ENCODE measurements at regions not wholly inside any gene's neighbourhood (a gene's known extent, or its start where the extent isn't known, plus 50 kb on each side); places are given as distances from the start of the nearest gene placed in this dataset.
A peak's percentile ranks its signal among the peaks of the same experiment; 100 is the strongest.

- intact Hi-C loops (cut with DNase I) = no loop called here
- 77 to 79% (median 77%) methylated on average over 8 of the region's 8 CpGs for WGBS, 3 donors
Measured at GRCh38 chr10:131571865-131572264, 260.3 kb upstream of the TCERG1L start.

DNA sequence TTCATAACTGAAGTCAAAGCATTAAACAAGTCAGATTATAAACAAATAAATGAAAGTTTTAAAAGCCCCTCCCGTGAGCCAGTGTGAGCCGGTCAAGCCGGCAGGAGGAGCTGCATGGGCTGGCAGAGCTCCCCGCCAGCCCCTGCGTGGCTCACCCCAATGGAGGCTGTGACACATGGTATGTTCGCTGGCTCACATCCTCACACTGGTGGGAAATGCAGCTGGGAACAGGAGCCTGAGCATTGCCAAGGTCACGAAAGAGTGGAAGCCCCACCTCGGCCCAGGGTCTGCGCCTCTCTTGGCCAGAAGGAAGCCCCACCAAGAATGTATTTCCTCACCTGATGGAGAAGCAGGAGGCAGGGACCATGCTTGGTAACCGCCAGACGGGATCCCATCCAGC, 261.7 kb upstream of the TCERG1L start:
- WGBS, 3 donors = 57 to 80% (median 58%) methylated on average over 11 of the region's 11 CpGs
- TF ChIP-seq, protein P1, sequence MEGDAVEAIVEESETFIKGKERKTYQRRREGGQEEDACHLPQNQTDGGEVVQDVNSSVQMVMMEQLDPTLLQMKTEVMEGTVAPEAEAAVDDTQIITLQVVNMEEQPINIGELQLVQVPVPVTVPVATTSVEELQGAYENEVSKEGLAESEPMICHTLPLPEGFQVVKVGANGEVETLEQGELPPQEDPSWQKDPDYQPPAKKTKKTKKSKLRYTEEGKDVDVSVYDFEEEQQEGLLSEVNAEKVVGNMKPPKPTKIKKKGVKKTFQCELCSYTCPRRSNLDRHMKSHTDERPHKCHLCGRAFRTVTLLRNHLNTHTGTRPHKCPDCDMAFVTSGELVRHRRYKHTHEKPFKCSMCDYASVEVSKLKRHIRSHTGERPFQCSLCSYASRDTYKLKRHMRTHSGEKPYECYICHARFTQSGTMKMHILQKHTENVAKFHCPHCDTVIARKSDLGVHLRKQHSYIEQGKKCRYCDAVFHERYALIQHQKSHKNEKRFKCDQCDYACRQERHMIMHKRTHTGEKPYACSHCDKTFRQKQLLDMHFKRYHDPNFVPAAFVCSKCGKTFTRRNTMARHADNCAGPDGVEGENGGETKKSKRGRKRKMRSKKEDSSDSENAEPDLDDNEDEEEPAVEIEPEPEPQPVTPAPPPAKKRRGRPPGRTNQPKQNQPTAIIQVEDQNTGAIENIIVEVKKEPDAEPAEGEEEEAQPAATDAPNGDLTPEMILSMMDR (IDR thresholded peaks at IDR 0.05) = no peak
- no peak overlapping the region for H3K27ac ChIP-seq
- H3K27me3 ChIP-seq (ENCODE audit: insufficient read depth in 3 of 3, low read length in 2 of 3) = no peaks in the 10 kb centered on the region
- DNase-seq (no peak), ATAC-seq (no peak)
- no peak overlapping the region for H3K4me3 ChIP-seq
- no peaks in the 10 kb centered on the region for H3K9me3 ChIP-seq
- intact Hi-C loops (cut with DNase I) = no loop called here
- H3K4me1 ChIP-seq = no peaks in the 10 kb centered on the region
- H3K36me3 ChIP-seq (ENCODE audit: insufficient read depth in 1 of 2, low read depth in 1 of 2) = no peaks in the 10 kb centered on the region

More at GRCh38 chr10:131571865-131572264, 260.3 kb upstream of the TCERG1L start:
- H3K4me3 ChIP-seq = no peak overlapping the region
- H3K9me3 ChIP-seq = no peaks in the 10 kb centered on the region
- H3K4me1 ChIP-seq = no peaks in the 10 kb centered on the region
- ATAC-seq (no peak), DNase-seq (no peak)
- H3K36me3 ChIP-seq (ENCODE audit: insufficient read depth in 1 of 2, low read depth in 1 of 2) = no peaks in the 10 kb centered on the region
- TF ChIP-seq, protein P1 (IDR thresholded peaks at IDR 0.05) = no peak
- H3K27me3 ChIP-seq (ENCODE audit: insufficient read depth in 3 of 3, low read length in 2 of 3) = no peaks in the 10 kb centered on the region
- no peak overlapping the region for H3K27ac ChIP-seq

DNA sequence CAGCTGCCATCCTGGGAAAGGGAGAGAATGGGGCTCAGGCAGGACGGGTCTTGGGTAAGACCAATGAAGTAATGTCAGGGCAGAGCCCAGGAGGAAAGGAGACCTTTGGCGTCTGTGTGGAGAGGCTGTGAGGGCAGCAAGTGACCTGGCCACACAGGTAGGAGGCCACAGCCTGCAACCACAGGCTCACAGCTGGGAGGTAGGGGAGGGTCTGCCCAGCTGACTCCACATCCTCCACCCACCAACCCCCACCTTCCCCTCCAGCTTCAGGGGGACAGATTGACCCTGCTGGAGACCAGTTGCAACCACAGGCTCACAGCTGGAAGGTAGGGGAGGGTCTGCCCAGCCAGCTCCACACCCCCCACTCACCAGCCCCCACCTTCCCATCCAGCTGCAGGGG, 262.2 kb upstream of the TCERG1L start:
- WGBS, 3 donors = 70 to 74% (median 72%) methylated on average over 2 of the region's 2 CpGs
- Histone ChIP-seq H3K27ac (no peak overlapping the region), H3K4me1 (no peaks in the 10 kb centered on the region), H3K36me3 (ENCODE audit: insufficient read depth in 1 of 2, low read depth in 1 of 2) (no peaks in the 10 kb centered on the region), H3K4me3 (no peak overlapping the region), H3K27me3 (ENCODE audit: insufficient read depth in 3 of 3, low read length in 2 of 3) (no peaks in the 10 kb centered on the region), H3K9me3 (no peaks in the 10 kb centered on the region)
- ATAC-seq (no peak), DNase-seq (no peak)
- intact Hi-C loops (cut with DNase I) = no loop called here
- TF ChIP-seq, protein P1 (IDR thresholded peaks at IDR 0.05) = no peak

DNA sequence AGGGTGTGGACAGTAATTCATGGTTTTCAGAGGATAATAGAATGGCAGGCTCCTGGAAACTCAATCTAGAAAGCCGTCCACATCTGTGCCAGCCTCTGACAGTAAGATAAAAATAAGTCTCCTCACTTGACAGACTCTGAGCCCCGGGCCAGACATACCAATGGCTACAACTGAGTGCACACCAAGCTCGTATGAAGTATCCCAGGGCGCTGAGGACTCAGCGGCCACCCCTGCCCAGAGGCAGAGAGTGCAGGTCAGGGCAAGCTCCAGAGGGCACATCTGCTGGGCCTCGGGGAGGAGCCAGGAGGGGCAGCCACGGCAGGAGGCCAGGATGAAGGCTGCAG, 262.8 kb upstream of the TCERG1L start:
- intact Hi-C loops (cut with DNase I) = no loop called here
- no peak for DNase-seq
- WGBS, 3 donors = 23 to 41% (median 33%) methylated on average over 7 of the region's 7 CpGs

More for the DNA sequence above, 262.8 kb upstream of the TCERG1L start:
- H3K27ac ChIP-seq = peak overlapping the region; percentile 9
- no peaks in the 10 kb centered on the region for H3K27me3 ChIP-seq (ENCODE audit: insufficient read depth in 3 of 3, low read length in 2 of 3)
- no peaks in the 10 kb centered on the region for H3K36me3 ChIP-seq (ENCODE audit: insufficient read depth in 1 of 2, low read depth in 1 of 2)
- TF ChIP-seq, protein P1 (IDR thresholded peaks at IDR 0.05) = no peak
- no peaks in the 10 kb centered on the region for H3K4me1 ChIP-seq
- ATAC-seq = peak; percentile 74 to 90 (median 81)
- no peaks in the 10 kb centered on the region for H3K9me3 ChIP-seq
- H3K4me3 ChIP-seq = no peak overlapping the region
